Sigmoid colon (tissue), 6 donors: ENCODE measurements at regions not wholly inside any gene's neighbourhood (a gene's known extent, or its start where the extent isn't known, plus 50 kb on each side); places are given as distances from the start of the nearest gene placed in this dataset.

Source experiments
- DNase-seq: peaks from one replicate; pipeline ENCODE4 v3.0.0-alpha.2; 2019
- H3K27ac ChIP-seq, 4 donors: fragments of 200-600 bp; sonication (generic); one replicate each; pipeline ENCODE4 v1.5.1; 2016 to 2019; ENCODE audit warnings: mild to moderate bottlenecking in 1 of 4
- H3K27me3 ChIP-seq, 3 donors: fragments of 200-600 bp; sonication (generic); one replicate each; pipeline ENCODE4 v1.5.1; 2019; ENCODE audit warnings: mild to moderate bottlenecking in 1 of 3
- H3K36me3 ChIP-seq, 4 donors: fragments of 200-600 bp; sonication (generic); one replicate each; pipeline ENCODE4 v1.5.1; 2016 to 2019
- H3K4me1 ChIP-seq, 4 donors: fragments of 200-600 bp; sonication (generic); one replicate each; pipeline ENCODE4 v1.5.1; 2017 to 2019
- H3K4me3 ChIP-seq, 4 donors: fragments of 200-600 bp; sonication (generic); one replicate each; pipeline ENCODE4 v1.5.1; 2017 to 2019; ENCODE audit warnings: mild to moderate bottlenecking in 2 of 4, moderate library complexity in 1 of 4
- H3K9me3 ChIP-seq, 4 donors: fragments of 200-600 bp in 3 of 4; sonication (generic) in 3 of 4; one replicate each; pipeline versions ENCODE4 v1.5.1 to v1.6.1; 2013 to 2019
- EP300 ChIP-seq, 4 donors: sonication (generic); formaldehyde crosslinking; IDR thresholded peaks; one replicate each; pipeline ENCODE4 v1.6.1; 2017; ENCODE audit warnings: antibody characterized with exemption in 4 of 4
- POLR2A ChIP-seq, 2 donors: fragments of 450-650 bp; IDR thresholded peaks; one replicate each; pipeline ENCODE4 v1.6.1; 2016; ENCODE audit warnings: antibody characterized with exemption in 2 of 2, mild to moderate bottlenecking in 2 of 2, moderate library complexity in 2 of 2
- POLR2AphosphoS5 ChIP-seq, 4 donors: sonication (generic); formaldehyde crosslinking; IDR thresholded peaks; one replicate each; pipeline ENCODE4 v1.6.1; 2017; ENCODE audit warnings: antibody characterized with exemption in 4 of 4
- WGBS, 2 donors: extraction: QIAGEN DNeasy Blood & Tissue Kit; methylation state at CpG; one replicate each; pipeline ENCODE4 v1.1.7; 2013; 5-methylcytosine and 5-hydroxymethylcytosine counted together
- intact Hi-C: fragments of 100-400 bp; cut with DNase I; formaldehyde crosslinking; loops from one replicate; pipeline ENCODE4 v1.15.1; 2023
- TF ChIP-seq, protein P1 (sequence below), 4 experiments: fragments of 450-650 bp in 3 of 4; fragments of 200-600 bp in 1 of 4; IDR thresholded peaks; one replicate each; pipeline ENCODE4 v1.5.1; 2016 to 2019; ENCODE audit warnings: antibody characterized with exemption in 4 of 4, mild to moderate bottlenecking in 3 of 4, moderate library complexity in 2 of 4
- donor health status: healthy with polysubstance abuse.
- donor health status: healthy.

DNA sequence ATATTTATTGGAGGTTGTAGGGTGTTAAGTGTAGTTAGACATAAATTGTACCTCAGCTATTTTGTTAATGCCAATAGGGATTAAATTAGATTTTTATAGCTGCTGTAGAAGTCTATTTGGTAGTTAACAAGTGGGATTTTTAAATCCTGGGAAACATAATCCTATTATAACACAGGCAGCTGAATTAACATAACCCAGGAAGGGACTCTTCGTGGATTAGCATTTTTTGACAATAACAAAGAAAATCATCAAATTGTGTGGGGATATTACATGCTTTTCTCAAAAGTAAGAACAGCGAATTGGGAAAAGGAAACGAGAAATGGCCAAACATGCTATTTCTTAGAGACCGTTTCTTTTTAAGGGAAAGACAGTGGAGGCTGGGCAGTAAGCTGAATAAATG lies 172.8 kb downstream of the ZIC5 start:
- WGBS, 2 donors, result 80 to 83% methylated on average over 4 of the region's 4 CpGs
- Histone ChIP-seq H3K36me3 (no peaks in the 10 kb centered on the region), H3K4me3 (no peak overlapping the region), H3K27me3 (no peaks in the 10 kb centered on the region), H3K27ac (no peak overlapping the region), H3K4me1 (no peaks in the 10 kb centered on the region), H3K9me3 (no peaks in the 10 kb centered on the region)
- no peak for DNase-seq
- no peak for TF ChIP-seq EP300 (IDR thresholded peaks at IDR 0.05)
- TF ChIP-seq, protein P1, sequence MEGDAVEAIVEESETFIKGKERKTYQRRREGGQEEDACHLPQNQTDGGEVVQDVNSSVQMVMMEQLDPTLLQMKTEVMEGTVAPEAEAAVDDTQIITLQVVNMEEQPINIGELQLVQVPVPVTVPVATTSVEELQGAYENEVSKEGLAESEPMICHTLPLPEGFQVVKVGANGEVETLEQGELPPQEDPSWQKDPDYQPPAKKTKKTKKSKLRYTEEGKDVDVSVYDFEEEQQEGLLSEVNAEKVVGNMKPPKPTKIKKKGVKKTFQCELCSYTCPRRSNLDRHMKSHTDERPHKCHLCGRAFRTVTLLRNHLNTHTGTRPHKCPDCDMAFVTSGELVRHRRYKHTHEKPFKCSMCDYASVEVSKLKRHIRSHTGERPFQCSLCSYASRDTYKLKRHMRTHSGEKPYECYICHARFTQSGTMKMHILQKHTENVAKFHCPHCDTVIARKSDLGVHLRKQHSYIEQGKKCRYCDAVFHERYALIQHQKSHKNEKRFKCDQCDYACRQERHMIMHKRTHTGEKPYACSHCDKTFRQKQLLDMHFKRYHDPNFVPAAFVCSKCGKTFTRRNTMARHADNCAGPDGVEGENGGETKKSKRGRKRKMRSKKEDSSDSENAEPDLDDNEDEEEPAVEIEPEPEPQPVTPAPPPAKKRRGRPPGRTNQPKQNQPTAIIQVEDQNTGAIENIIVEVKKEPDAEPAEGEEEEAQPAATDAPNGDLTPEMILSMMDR (IDR thresholded peaks at IDR 0.05), result no peak
- TF ChIP-seq POLR2AphosphoS5 (IDR thresholded peaks at IDR 0.05), result no peak
- TF ChIP-seq POLR2A (IDR thresholded peaks at IDR 0.05), result no peak
- intact Hi-C loops, result no loop called here

DNA sequence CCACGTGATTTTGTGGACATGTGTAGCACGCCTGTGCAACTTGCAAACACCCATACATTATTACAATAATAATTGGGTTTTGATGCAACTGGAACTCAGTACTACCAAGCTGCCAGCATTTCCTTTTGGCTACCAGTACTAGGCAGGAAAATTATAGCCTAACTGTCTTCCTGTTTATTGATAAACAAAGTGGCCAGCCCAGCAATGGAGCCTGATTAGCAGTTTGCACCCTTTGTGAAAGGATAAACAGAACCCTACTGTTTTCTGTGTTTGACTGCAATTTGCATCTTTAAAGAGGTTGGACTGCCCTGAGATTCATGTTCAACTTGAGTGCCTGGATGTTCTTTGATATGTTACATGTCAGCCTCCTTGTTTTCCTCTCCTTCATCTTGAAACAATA lies 173.9 kb downstream of the ZIC5 start:
- Histone ChIP-seq H3K4me1 (no peaks in the 10 kb centered on the region), H3K36me3 (no peaks in the 10 kb centered on the region), H3K27me3 (no peaks in the 10 kb centered on the region), H3K27ac (no peak overlapping the region), H3K4me3 (no peak overlapping the region), H3K9me3 (no peaks in the 10 kb centered on the region)
- DNase-seq, result no peak
- intact Hi-C loops, result no loop called here
- TF ChIP-seq POLR2AphosphoS5 (IDR thresholded peaks at IDR 0.05), result no peak
- TF ChIP-seq, protein P1 (IDR thresholded peaks at IDR 0.05), result no peak
- no peak for TF ChIP-seq EP300 (IDR thresholded peaks at IDR 0.05)
- TF ChIP-seq POLR2A (IDR thresholded peaks at IDR 0.05), result no peak
- WGBS, 2 donors, result 58 to 86% methylated on average over 2 of the region's 2 CpGs

DNA sequence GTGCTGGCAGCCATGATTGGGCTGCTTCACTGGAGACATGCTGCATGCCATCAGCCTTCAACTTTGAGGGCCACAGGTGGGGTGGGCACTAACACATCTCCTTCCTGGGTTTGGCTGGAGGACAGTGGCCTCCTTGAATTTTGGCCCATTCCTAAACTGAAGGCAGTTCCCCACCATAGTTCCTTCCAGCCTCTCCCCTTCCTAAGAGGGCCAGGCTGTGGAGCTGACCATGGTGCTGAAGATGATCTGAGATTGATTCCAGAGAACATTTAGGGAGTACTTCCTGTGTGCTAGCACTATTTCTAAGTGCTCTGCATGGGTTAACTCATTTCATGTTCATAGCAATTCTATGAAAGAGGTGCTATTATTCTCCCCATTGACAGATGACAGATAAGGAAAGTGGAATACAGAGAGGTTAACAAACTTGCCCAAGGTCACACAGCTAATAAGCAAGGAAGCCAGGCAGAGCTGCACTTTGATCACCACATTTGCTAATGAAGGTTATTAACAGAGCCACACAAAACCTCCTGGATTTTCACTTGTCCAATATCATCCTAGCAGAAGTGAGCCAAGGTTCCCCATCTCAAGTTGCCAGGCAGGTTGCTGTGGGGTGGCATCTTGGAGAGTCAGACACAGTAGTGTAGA lies 175.3 kb downstream of the ZIC5 start:
- H3K27me3 ChIP-seq, result no peaks in the 10 kb centered on the region
- no peaks in the 10 kb centered on the region for H3K9me3 ChIP-seq
- no peak overlapping the region for H3K4me3 ChIP-seq
- no peaks in the 10 kb centered on the region for H3K4me1 ChIP-seq
- intact Hi-C loops, result no loop called here
- no peaks in the 10 kb centered on the region for H3K36me3 ChIP-seq
- TF ChIP-seq EP300 (IDR thresholded peaks at IDR 0.05), result no peak
- TF ChIP-seq POLR2A (IDR thresholded peaks at IDR 0.05), result no peak
- TF ChIP-seq, protein P1 (IDR thresholded peaks at IDR 0.05), result no peak
- no peak for TF ChIP-seq POLR2AphosphoS5 (IDR thresholded peaks at IDR 0.05)
- H3K27ac ChIP-seq, result no peak overlapping the region
- DNase-seq, result no peak

DNA sequence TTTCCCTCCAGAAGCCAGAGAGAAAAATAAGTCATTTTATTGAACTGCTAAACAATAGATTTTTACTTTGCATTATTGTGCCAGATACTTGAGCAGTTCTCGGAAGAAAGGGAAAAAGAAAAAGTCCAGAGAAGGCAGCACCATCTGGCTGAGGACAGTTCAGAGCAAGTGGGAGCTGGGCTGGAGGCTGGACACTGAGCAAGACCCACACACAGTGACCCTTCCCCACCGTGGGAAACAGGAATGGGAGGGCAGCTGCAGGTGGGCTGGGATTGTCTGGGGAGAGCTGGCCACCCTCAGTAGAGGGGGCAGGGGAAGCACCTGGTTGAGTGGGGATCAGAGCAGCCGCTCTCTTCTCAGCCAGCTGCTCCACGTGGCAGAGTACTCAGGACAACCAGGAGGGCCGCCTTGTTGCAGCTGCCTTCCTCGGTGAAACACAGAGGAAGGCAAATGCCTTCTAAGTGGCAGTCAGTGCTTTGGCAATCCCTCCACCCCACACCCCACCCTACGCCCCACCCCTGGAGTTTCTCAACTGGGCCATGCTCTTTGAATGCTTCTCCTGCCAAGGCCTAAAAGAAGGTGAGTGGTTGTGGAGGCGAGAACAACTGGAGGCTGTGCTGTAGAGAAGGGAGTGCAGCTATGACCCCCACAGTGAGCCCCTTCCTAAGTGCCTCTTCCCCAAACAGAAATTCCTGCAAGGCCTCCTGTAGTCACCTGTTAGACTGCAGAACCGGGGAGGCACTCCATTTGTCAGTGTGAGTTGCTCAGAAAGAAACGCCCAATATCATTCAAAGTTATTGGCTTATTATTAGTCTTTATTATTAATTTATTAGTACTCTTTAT lies 179.3 kb downstream of the ZIC5 start:
- no peak for DNase-seq
- Histone ChIP-seq H3K27ac (no peak overlapping the region), H3K36me3 (no peaks in the 10 kb centered on the region), H3K27me3 (no peaks in the 10 kb centered on the region), H3K4me3 (no peak overlapping the region), H3K4me1 (no peaks in the 10 kb centered on the region), H3K9me3 (no peaks in the 10 kb centered on the region)
- TF ChIP-seq EP300 (IDR thresholded peaks at IDR 0.05) (no peak), POLR2A (IDR thresholded peaks at IDR 0.05) (no peak), POLR2AphosphoS5 (IDR thresholded peaks at IDR 0.05) (no peak)
- TF ChIP-seq, protein P1 (IDR thresholded peaks at IDR 0.05), result no peak
- intact Hi-C loops, result no loop called here
- 82 to 89% methylated on average over 10 of the region's 10 CpGs for WGBS, 2 donors
